ENCODE measurements at regions not wholly inside any gene's neighbourhood (a gene's known extent, or its start where the extent isn't known, plus 50 kb on each side); places are given as distances from the start of the nearest gene placed in this dataset.

GRCh38 chr1:29544406-29544805, 308.1 kb downstream of the PTPRU start:
- no peaks in the 10 kb centered on the region for H3K36me3 ChIP-seq (ENCODE audit: control insufficient read depth, insufficient read depth, low read length)
- H3K4me1 ChIP-seq (ENCODE audit: control insufficient read depth, insufficient read depth, low read length) = no peaks in the 10 kb centered on the region
- H3K9ac ChIP-seq (ENCODE audit: low read length) = no peak overlapping the region
- H3K27me3 ChIP-seq (ENCODE audit: control insufficient read depth, insufficient read depth, low read length) = no peaks in the 10 kb centered on the region
- no peak overlapping the region for H3K4me3 ChIP-seq (ENCODE audit: low read length)
- no peak overlapping the region for H3K27ac ChIP-seq (ENCODE audit: low read depth, low read length)

GRCh38 chr1:29543586-29543985, 307.3 kb downstream of the PTPRU start:
- H3K4me1 ChIP-seq (ENCODE audit: control insufficient read depth, insufficient read depth, low read length) = no peaks in the 10 kb centered on the region
- no peak overlapping the region for H3K4me3 ChIP-seq (ENCODE audit: low read length)
- H3K27me3 ChIP-seq (ENCODE audit: control insufficient read depth, insufficient read depth, low read length) = no peaks in the 10 kb centered on the region
- no peak overlapping the region for H3K27ac ChIP-seq (ENCODE audit: low read depth, low read length)
- no peaks in the 10 kb centered on the region for H3K36me3 ChIP-seq (ENCODE audit: control insufficient read depth, insufficient read depth, low read length)
- no peak overlapping the region for H3K9ac ChIP-seq (ENCODE audit: low read length)

GRCh38 chr1:29542548-29542947, 306.2 kb downstream of the PTPRU start:
- no peaks in the 10 kb centered on the region for H3K27me3 ChIP-seq (ENCODE audit: control insufficient read depth, insufficient read depth, low read length)
- H3K4me3 ChIP-seq (ENCODE audit: low read length) = no peak overlapping the region
- H3K4me1 ChIP-seq (ENCODE audit: control insufficient read depth, insufficient read depth, low read length) = no peaks in the 10 kb centered on the region
- no peak overlapping the region for H3K9ac ChIP-seq (ENCODE audit: low read length)
- no peaks in the 10 kb centered on the region for H3K36me3 ChIP-seq (ENCODE audit: control insufficient read depth, insufficient read depth, low read length)
- no peak overlapping the region for H3K27ac ChIP-seq (ENCODE audit: low read depth, low read length)

GRCh38 chr1:29541631-29542030, 305.3 kb downstream of the PTPRU start:
- Histone ChIP-seq H3K9ac (ENCODE audit: low read length) (no peak overlapping the region), H3K4me3 (ENCODE audit: low read length) (no peak overlapping the region), H3K27me3 (ENCODE audit: control insufficient read depth, insufficient read depth, low read length) (no peaks in the 10 kb centered on the region), H3K36me3 (ENCODE audit: control insufficient read depth, insufficient read depth, low read length) (no peaks in the 10 kb centered on the region), H3K27ac (ENCODE audit: low read depth, low read length) (no peak overlapping the region), H3K4me1 (ENCODE audit: control insufficient read depth, insufficient read depth, low read length) (no peaks in the 10 kb centered on the region)

- Histone ChIP-seq H3K4me1 (ENCODE audit: control insufficient read depth, insufficient read depth, low read length) (no peaks in the 10 kb centered on the region), H3K4me3 (ENCODE audit: low read length) (no peak overlapping the region), H3K27ac (ENCODE audit: low read depth, low read length) (no peak overlapping the region), H3K9ac (ENCODE audit: low read length) (no peak overlapping the region), H3K36me3 (ENCODE audit: control insufficient read depth, insufficient read depth, low read length) (no peaks in the 10 kb centered on the region), H3K27me3 (ENCODE audit: control insufficient read depth, insufficient read depth, low read length) (no peaks in the 10 kb centered on the region)
Measured at GRCh38 chr1:29540801-29541357, 304.6 kb downstream of the PTPRU start.

- no peak overlapping the region for H3K9ac ChIP-seq (ENCODE audit: low read length)
- H3K27me3 ChIP-seq (ENCODE audit: control insufficient read depth, insufficient read depth, low read length) = no peaks in the 10 kb centered on the region
- no peaks in the 10 kb centered on the region for H3K4me1 ChIP-seq (ENCODE audit: control insufficient read depth, insufficient read depth, low read length)
- H3K36me3 ChIP-seq (ENCODE audit: control insufficient read depth, insufficient read depth, low read length) = no peaks in the 10 kb centered on the region
- no peak overlapping the region for H3K4me3 ChIP-seq (ENCODE audit: low read length)
- H3K27ac ChIP-seq (ENCODE audit: low read depth, low read length) = no peak overlapping the region
Measured at GRCh38 chr1:29539971-29540370, 303.6 kb downstream of the PTPRU start.

- Histone ChIP-seq H3K4me3 (ENCODE audit: low read length) (no peak overlapping the region), H3K9ac (ENCODE audit: low read length) (no peak overlapping the region), H3K4me1 (ENCODE audit: control insufficient read depth, insufficient read depth, low read length) (no peaks in the 10 kb centered on the region), H3K27ac (ENCODE audit: low read depth, low read length) (no peak overlapping the region), H3K36me3 (ENCODE audit: control insufficient read depth, insufficient read depth, low read length) (no peaks in the 10 kb centered on the region), H3K27me3 (ENCODE audit: control insufficient read depth, insufficient read depth, low read length) (no peaks in the 10 kb centered on the region)
Measured at GRCh38 chr1:29538586-29538985, 302.3 kb downstream of the PTPRU start.

- Histone ChIP-seq H3K36me3 (ENCODE audit: control insufficient read depth, insufficient read depth, low read length) (no peaks in the 10 kb centered on the region), H3K4me1 (ENCODE audit: control insufficient read depth, insufficient read depth, low read length) (no peaks in the 10 kb centered on the region), H3K4me3 (ENCODE audit: low read length) (no peak overlapping the region), H3K9ac (ENCODE audit: low read length) (no peak overlapping the region), H3K27me3 (ENCODE audit: control insufficient read depth, insufficient read depth, low read length) (no peaks in the 10 kb centered on the region), H3K27ac (ENCODE audit: low read depth, low read length) (no peak overlapping the region)
Measured at GRCh38 chr1:29532751-29533150, 296.4 kb downstream of the PTPRU start.

- H3K4me3 ChIP-seq (ENCODE audit: low read length) = no peak overlapping the region
- no peaks in the 10 kb centered on the region for H3K27me3 ChIP-seq (ENCODE audit: control insufficient read depth, insufficient read depth, low read length)
- no peak overlapping the region for H3K9ac ChIP-seq (ENCODE audit: low read length)
- no peaks in the 10 kb centered on the region for H3K36me3 ChIP-seq (ENCODE audit: control insufficient read depth, insufficient read depth, low read length)
- H3K4me1 ChIP-seq (ENCODE audit: control insufficient read depth, insufficient read depth, low read length) = no peaks in the 10 kb centered on the region
- no peak overlapping the region for H3K27ac ChIP-seq (ENCODE audit: low read depth, low read length)
Measured at GRCh38 chr1:29532285-29532684, 296.0 kb downstream of the PTPRU start.

GRCh38 chr1:29531596-29531995, 295.3 kb downstream of the PTPRU start:
- no peak overlapping the region for H3K9ac ChIP-seq (ENCODE audit: low read length)
- H3K4me3 ChIP-seq (ENCODE audit: low read length) = no peak overlapping the region
- no peaks in the 10 kb centered on the region for H3K27me3 ChIP-seq (ENCODE audit: control insufficient read depth, insufficient read depth, low read length)
- no peak overlapping the region for H3K27ac ChIP-seq (ENCODE audit: low read depth, low read length)
- H3K4me1 ChIP-seq (ENCODE audit: control insufficient read depth, insufficient read depth, low read length) = no peaks in the 10 kb centered on the region
- no peaks in the 10 kb centered on the region for H3K36me3 ChIP-seq (ENCODE audit: control insufficient read depth, insufficient read depth, low read length)

- no peak overlapping the region for H3K4me3 ChIP-seq (ENCODE audit: low read length)
- H3K27me3 ChIP-seq (ENCODE audit: control insufficient read depth, insufficient read depth, low read length) = no peaks in the 10 kb centered on the region
- H3K4me1 ChIP-seq (ENCODE audit: control insufficient read depth, insufficient read depth, low read length) = no peaks in the 10 kb centered on the region
- no peak overlapping the region for H3K27ac ChIP-seq (ENCODE audit: low read depth, low read length)
- H3K36me3 ChIP-seq (ENCODE audit: control insufficient read depth, insufficient read depth, low read length) = no peaks in the 10 kb centered on the region
- H3K9ac ChIP-seq (ENCODE audit: low read length) = no peak overlapping the region
Measured at GRCh38 chr1:29529677-29530278, 293.5 kb downstream of the PTPRU start.

- H3K36me3 ChIP-seq (ENCODE audit: control insufficient read depth, insufficient read depth, low read length) = no peaks in the 10 kb centered on the region
- no peaks in the 10 kb centered on the region for H3K27me3 ChIP-seq (ENCODE audit: control insufficient read depth, insufficient read depth, low read length)
Measured at GRCh38 chr1:29527314-29528004, 291.1 kb downstream of the PTPRU start.

GRCh38 chr1:29525941-29526340, 289.6 kb downstream of the PTPRU start:
- Histone ChIP-seq H3K27me3 (ENCODE audit: control insufficient read depth, insufficient read depth, low read length) (no peaks in the 10 kb centered on the region), H3K9ac (ENCODE audit: low read length) (no peak overlapping the region), H3K36me3 (ENCODE audit: control insufficient read depth, insufficient read depth, low read length) (no peaks in the 10 kb centered on the region), H3K27ac (ENCODE audit: low read depth, low read length) (no peak overlapping the region), H3K4me3 (ENCODE audit: low read length) (no peak overlapping the region), H3K4me1 (ENCODE audit: control insufficient read depth, insufficient read depth, low read length) (no peaks in the 10 kb centered on the region)

More at GRCh38 chr1:29527314-29528004, 291.1 kb downstream of the PTPRU start:
- no peaks in the 10 kb centered on the region for H3K4me1 ChIP-seq (ENCODE audit: control insufficient read depth, insufficient read depth, low read length)
- H3K9ac ChIP-seq (ENCODE audit: low read length) = no peak overlapping the region
- H3K4me3 ChIP-seq (ENCODE audit: low read length) = no peak overlapping the region
- H3K27ac ChIP-seq (ENCODE audit: low read depth, low read length) = no peak overlapping the region
